ENCODE measurements at regions not wholly inside any gene's neighbourhood (a gene's known extent, or its start where the extent isn't known, plus 50 kb on each side); places are given as distances from the start of the nearest gene placed in this dataset.

DNA sequence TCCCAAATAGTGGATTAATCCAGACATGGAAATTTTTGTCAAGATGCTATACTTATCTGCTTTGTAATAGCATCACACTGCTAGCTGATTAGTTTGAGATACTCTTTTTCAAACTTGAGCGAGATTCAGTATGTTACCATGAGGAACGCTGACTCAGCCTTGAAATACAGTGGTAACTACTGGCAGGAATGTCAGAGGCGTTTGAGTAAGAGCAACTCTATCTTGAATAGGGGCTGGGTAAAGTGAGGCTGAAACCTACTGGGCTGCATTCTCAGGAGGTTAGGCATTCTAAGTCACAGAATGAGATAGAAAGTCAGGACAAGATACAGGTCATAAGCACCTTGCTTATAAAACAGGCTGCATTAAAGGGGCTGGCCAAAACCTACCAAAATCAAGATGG lies 2519.6 kb downstream of the ARAP2 start (continued):
- TF ChIP-seq, protein P1, sequence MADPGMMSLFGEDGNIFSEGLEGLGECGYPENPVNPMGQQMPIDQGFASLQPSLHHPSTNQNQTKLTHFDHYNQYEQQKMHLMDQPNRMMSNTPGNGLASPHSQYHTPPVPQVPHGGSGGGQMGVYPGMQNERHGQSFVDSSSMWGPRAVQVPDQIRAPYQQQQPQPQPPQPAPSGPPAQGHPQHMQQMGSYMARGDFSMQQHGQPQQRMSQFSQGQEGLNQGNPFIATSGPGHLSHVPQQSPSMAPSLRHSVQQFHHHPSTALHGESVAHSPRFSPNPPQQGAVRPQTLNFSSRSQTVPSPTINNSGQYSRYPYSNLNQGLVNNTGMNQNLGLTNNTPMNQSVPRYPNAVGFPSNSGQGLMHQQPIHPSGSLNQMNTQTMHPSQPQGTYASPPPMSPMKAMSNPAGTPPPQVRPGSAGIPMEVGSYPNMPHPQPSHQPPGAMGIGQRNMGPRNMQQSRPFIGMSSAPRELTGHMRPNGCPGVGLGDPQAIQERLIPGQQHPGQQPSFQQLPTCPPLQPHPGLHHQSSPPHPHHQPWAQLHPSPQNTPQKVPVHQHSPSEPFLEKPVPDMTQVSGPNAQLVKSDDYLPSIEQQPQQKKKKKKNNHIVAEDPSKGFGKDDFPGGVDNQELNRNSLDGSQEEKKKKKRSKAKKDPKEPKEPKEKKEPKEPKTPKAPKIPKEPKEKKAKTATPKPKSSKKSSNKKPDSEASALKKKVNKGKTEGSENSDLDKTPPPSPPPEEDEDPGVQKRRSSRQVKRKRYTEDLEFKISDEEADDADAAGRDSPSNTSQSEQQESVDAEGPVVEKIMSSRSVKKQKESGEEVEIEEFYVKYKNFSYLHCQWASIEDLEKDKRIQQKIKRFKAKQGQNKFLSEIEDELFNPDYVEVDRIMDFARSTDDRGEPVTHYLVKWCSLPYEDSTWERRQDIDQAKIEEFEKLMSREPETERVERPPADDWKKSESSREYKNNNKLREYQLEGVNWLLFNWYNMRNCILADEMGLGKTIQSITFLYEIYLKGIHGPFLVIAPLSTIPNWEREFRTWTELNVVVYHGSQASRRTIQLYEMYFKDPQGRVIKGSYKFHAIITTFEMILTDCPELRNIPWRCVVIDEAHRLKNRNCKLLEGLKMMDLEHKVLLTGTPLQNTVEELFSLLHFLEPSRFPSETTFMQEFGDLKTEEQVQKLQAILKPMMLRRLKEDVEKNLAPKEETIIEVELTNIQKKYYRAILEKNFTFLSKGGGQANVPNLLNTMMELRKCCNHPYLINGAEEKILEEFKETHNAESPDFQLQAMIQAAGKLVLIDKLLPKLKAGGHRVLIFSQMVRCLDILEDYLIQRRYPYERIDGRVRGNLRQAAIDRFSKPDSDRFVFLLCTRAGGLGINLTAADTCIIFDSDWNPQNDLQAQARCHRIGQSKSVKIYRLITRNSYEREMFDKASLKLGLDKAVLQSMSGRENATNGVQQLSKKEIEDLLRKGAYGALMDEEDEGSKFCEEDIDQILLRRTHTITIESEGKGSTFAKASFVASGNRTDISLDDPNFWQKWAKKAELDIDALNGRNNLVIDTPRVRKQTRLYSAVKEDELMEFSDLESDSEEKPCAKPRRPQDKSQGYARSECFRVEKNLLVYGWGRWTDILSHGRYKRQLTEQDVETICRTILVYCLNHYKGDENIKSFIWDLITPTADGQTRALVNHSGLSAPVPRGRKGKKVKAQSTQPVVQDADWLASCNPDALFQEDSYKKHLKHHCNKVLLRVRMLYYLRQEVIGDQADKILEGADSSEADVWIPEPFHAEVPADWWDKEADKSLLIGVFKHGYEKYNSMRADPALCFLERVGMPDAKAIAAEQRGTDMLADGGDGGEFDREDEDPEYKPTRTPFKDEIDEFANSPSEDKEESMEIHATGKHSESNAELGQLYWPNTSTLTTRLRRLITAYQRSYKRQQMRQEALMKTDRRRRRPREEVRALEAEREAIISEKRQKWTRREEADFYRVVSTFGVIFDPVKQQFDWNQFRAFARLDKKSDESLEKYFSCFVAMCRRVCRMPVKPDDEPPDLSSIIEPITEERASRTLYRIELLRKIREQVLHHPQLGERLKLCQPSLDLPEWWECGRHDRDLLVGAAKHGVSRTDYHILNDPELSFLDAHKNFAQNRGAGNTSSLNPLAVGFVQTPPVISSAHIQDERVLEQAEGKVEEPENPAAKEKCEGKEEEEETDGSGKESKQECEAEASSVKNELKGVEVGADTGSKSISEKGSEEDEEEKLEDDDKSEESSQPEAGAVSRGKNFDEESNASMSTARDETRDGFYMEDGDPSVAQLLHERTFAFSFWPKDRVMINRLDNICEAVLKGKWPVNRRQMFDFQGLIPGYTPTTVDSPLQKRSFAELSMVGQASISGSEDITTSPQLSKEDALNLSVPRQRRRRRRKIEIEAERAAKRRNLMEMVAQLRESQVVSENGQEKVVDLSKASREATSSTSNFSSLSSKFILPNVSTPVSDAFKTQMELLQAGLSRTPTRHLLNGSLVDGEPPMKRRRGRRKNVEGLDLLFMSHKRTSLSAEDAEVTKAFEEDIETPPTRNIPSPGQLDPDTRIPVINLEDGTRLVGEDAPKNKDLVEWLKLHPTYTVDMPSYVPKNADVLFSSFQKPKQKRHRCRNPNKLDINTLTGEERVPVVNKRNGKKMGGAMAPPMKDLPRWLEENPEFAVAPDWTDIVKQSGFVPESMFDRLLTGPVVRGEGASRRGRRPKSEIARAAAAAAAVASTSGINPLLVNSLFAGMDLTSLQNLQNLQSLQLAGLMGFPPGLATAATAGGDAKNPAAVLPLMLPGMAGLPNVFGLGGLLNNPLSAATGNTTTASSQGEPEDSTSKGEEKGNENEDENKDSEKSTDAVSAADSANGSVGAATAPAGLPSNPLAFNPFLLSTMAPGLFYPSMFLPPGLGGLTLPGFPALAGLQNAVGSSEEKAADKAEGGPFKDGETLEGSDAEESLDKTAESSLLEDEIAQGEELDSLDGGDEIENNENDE (IDR thresholded peaks at IDR 0.05; ENCODE audit: insufficient replicate concordance, low read length), result no peak
- TF ChIP-seq TEAD4 (IDR thresholded peaks at IDR 0.05; ENCODE audit: low read depth, low read length) (peak; percentile 54; the same call in 1 of the 2 replicates), HDAC6 (IDR thresholded peaks at IDR 0.05; ENCODE audit: low read depth, low read length) (no peak), BCL11A (IDR thresholded peaks at IDR 0.05; ENCODE audit: low read depth in 2 of 2, low read length in 2 of 2) (no peak), POLR2AphosphoS5 (IDR thresholded peaks at IDR 0.05; ENCODE audit: low read depth, low read length) (no peak)
